ENCODE measurements at regions not wholly inside any gene's neighbourhood (a gene's known extent, or its start where the extent isn't known, plus 50 kb on each side); places are given as distances from the start of the nearest gene placed in this dataset.

DNA sequence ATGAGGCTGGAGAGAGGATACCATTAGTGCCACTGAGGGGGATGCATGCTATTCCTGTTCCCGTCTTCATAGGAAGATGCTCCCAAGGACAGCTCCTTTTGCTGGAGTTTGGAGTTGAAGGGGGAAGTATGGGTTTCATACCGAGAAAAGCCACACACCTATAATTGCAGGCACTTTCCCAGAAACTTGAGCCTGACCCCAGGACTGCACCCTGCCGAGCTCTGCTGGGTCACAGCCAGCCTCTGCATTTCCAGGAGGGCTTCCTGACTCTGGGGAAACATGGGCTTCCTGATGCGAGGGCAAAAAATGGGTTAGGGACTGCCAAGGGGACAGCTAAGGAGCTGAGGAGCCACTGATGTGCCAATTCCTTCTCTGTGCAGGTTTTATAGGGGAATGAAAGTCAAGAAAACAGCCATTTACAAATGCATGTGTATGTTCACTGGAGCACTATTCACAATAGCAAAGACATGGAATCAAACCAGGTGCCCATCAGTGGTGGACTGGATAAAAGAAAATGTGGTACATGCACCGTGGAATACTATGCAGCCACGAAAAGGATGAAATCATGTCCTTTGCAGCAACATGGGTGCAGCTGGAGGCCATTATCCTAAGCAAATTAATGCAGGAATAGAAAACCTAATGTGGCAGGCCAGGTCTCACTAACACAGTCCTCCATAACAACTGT lies 104.5 kb downstream of the ACAA2 start:
- ChIA-PET RAD21 (ENCODE audit: low non-redundant PET in 1 of 2, low total read pairs in 2 of 2, uncharacterized antibody in 2 of 2, unreplicated experiment in 2 of 2) (no interaction called here), POLR2A (no interaction called here), CTCF (no interaction called here)
- no TSS peak for BruUV-seq (replicated peaks)
- Histone ChIP-seq H3K36me3 (ENCODE audit: control insufficient read depth in 1 of 2, insufficient read depth in 2 of 2, low read length in 2 of 2) (no peaks in the 10 kb centered on the region), H4K20me1 (ENCODE audit: insufficient read depth) (no peaks in the 10 kb centered on the region), H2AFZ (ENCODE audit: low read depth, low read length, poor library complexity, severe bottlenecking) (no peak overlapping the region), H3K9me2 (ENCODE audit: insufficient read depth) (no peaks in the 10 kb centered on the region), H3K4me1 (ENCODE audit: control insufficient read depth in 1 of 2, insufficient read depth in 2 of 2, low read length in 2 of 2) (no peaks in the 10 kb centered on the region), H3K27me3 (ENCODE audit: insufficient read depth, low read length) (no peaks in the 10 kb centered on the region), H3K9me3 (ENCODE audit: control insufficient read depth in 1 of 2, insufficient read depth in 1 of 2, low read depth in 1 of 2, low read length in 2 of 2) (no peaks in the 10 kb centered on the region), H3K4me3 (replicated peaks in 1 of 2; ENCODE audit: low read depth in 1 of 2, low read length in 2 of 2) (no peak overlapping the region), H3K27ac (ENCODE audit: low read depth, low read length) (no peak overlapping the region), H3K4me2 (ENCODE audit: low read length) (no peak overlapping the region), H3K79me2 (ENCODE audit: insufficient read depth, low read length) (no peaks in the 10 kb centered on the region), H3K9ac (ENCODE audit: low read length) (no peak overlapping the region)
- TF ChIP-seq SRF (IDR thresholded peaks at IDR 0.05; ENCODE audit: low read depth) = no peak
- no peak for TF ChIP-seq POLR2AphosphoS5 (IDR thresholded peaks at IDR 0.05; ENCODE audit: low read depth, low read length)
- TF ChIP-seq EZH2phosphoT487 (IDR thresholded peaks at IDR 0.05; ENCODE audit: borderline replicate concordance) = no peak
- TF ChIP-seq, protein P1, sequence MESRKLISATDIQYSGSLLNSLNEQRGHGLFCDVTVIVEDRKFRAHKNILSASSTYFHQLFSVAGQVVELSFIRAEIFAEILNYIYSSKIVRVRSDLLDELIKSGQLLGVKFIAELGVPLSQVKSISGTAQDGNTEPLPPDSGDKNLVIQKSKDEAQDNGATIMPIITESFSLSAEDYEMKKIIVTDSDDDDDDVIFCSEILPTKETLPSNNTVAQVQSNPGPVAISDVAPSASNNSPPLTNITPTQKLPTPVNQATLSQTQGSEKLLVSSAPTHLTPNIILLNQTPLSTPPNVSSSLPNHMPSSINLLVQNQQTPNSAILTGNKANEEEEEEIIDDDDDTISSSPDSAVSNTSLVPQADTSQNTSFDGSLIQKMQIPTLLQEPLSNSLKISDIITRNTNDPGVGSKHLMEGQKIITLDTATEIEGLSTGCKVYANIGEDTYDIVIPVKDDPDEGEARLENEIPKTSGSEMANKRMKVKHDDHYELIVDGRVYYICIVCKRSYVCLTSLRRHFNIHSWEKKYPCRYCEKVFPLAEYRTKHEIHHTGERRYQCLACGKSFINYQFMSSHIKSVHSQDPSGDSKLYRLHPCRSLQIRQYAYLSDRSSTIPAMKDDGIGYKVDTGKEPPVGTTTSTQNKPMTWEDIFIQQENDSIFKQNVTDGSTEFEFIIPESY (IDR thresholded peaks at IDR 0.05; ENCODE audit: extremely low read depth, insufficient replicate concordance, low read length) = no peak
- TF ChIP-seq CBX3 (IDR thresholded peaks at IDR 0.05; ENCODE audit: low read depth) = no peak
- TF ChIP-seq POLR2A (IDR thresholded peaks at IDR 0.05; ENCODE audit: borderline replicate concordance, extremely low read depth, insufficient read depth, insufficient read length) = no peak
- no peak for TF ChIP-seq ELF1 (IDR thresholded peaks at IDR 0.05; ENCODE audit: borderline replicate concordance, low read depth)
- TF ChIP-seq TCF7L2 (IDR thresholded peaks at IDR 0.05; ENCODE audit: borderline replicate concordance, extremely low read depth, insufficient read depth, insufficient read length) = no peak
- no peak for TF ChIP-seq SIN3A (IDR thresholded peaks at IDR 0.05; ENCODE audit: low read depth)
- no peak for TF ChIP-seq FOSL1 (IDR thresholded peaks at IDR 0.05; ENCODE audit: low read depth)
- intact Hi-C loops (cut with micrococcal nuclease) = no loop called here
- no peak for DNase-seq (ENCODE audit: low read depth, low spot score)
- ATAC-seq = no peak
